ENCODE measurements at regions not wholly inside any gene's neighbourhood (a gene's known extent, or its start where the extent isn't known, plus 50 kb on each side); places are given as distances from the start of the nearest gene placed in this dataset.
"Not testable (repeated sequence)": the region's sequence is repeated elsewhere in the genome, so short reads cannot be mapped to it uniquely, and the experiment has no call there.

GRCh38 chr1:177877086-177877485, 92.8 kb downstream of the SEC16B start:
- WGBS, 2 donors: 83 to 87% methylated on average over 2 of the region's 2 CpGs
- H3K36me3 ChIP-seq (replicated peaks in 1 of 2; ENCODE audit: insufficient read depth in 1 of 2, low read depth in 2 of 2): no peaks in the 10 kb centered on the region
- TF ChIP-seq POLR2A (IDR thresholded peaks at IDR 0.05): no peak
- TF ChIP-seq, protein P1, sequence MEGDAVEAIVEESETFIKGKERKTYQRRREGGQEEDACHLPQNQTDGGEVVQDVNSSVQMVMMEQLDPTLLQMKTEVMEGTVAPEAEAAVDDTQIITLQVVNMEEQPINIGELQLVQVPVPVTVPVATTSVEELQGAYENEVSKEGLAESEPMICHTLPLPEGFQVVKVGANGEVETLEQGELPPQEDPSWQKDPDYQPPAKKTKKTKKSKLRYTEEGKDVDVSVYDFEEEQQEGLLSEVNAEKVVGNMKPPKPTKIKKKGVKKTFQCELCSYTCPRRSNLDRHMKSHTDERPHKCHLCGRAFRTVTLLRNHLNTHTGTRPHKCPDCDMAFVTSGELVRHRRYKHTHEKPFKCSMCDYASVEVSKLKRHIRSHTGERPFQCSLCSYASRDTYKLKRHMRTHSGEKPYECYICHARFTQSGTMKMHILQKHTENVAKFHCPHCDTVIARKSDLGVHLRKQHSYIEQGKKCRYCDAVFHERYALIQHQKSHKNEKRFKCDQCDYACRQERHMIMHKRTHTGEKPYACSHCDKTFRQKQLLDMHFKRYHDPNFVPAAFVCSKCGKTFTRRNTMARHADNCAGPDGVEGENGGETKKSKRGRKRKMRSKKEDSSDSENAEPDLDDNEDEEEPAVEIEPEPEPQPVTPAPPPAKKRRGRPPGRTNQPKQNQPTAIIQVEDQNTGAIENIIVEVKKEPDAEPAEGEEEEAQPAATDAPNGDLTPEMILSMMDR (IDR thresholded peaks at IDR 0.05): no peak
- H3K4me3 ChIP-seq: no peak overlapping the region
- no peaks in the 10 kb centered on the region for H3K9me3 ChIP-seq
- peaks cover 15% of the 10 kb centered on the region for H3K4me1 ChIP-seq
- intact Hi-C loops (cut with DNase I): no loop called here
- no peak overlapping the region for H3K27ac ChIP-seq
- no peaks in the 10 kb centered on the region for H3K27me3 ChIP-seq
- DNase-seq (no peak), ATAC-seq (no peak)

GRCh38 chr1:177873238-177873637, 96.6 kb downstream of the SEC16B start:
- Histone ChIP-seq H3K36me3 (replicated peaks in 1 of 2; ENCODE audit: insufficient read depth in 1 of 2, low read depth in 2 of 2) (no peaks in the 10 kb centered on the region), H3K27ac (no peak overlapping the region), H3K4me1 (peaks cover 19% of the 10 kb centered on the region), H3K9me3 (no peaks in the 10 kb centered on the region), H3K4me3 (no peak overlapping the region), H3K27me3 (no peaks in the 10 kb centered on the region)
- WGBS, 2 donors: 34 to 37% methylated on average over 5 of the region's 5 CpGs
- ATAC-seq (no peak), DNase-seq (no peak)
- intact Hi-C loops (cut with DNase I): no loop called here
- no peak for TF ChIP-seq POLR2A (IDR thresholded peaks at IDR 0.05)
- TF ChIP-seq, protein P1 (IDR thresholded peaks at IDR 0.05): no peak

DNA sequence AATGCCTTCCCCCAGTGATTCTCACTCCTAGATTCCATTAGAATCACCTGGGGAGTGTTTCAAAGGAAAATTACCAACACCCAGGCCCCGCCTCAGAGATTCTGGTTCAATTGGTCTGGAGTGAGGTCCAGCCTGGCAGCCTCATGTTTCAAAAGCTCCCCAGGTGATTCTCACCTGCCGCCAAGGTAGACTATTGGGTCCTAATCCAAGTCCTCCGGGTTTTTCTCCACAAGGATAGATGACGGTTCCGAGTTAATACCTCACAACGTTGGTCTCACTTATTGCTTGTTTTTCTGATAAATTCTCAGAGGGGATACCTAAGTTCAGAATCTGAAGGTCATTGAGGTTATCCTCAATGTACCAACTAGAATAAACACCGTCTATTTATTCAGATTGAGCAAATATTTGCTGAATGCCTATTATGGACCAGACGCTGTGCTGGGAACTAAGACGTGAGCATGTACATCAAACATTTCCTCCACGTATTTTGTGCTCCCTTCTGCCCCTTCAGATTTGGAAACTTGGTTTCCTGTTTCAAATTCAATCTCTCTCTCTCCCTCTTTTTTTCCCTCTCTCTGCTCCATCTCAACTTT, 97.5 kb downstream of the SEC16B start:
- peaks cover 19% of the 10 kb centered on the region for H3K4me1 ChIP-seq
- H3K36me3 ChIP-seq (replicated peaks in 1 of 2; ENCODE audit: insufficient read depth in 1 of 2, low read depth in 2 of 2): no peaks in the 10 kb centered on the region
- intact Hi-C loops (cut with DNase I): no loop called here
- peak in 2 of 4 donors; percentile 18 to 46 for DNase-seq
- no peak overlapping the region for H3K27ac ChIP-seq
- no peaks in the 10 kb centered on the region for H3K9me3 ChIP-seq
- no peak overlapping the region for H3K4me3 ChIP-seq
- 17 to 18% methylated on average over 10 of the region's 10 CpGs for WGBS, 2 donors
- TF ChIP-seq, protein P1 (IDR thresholded peaks at IDR 0.05): no peak
- no peak for TF ChIP-seq POLR2A (IDR thresholded peaks at IDR 0.05)
- no peaks in the 10 kb centered on the region for H3K27me3 ChIP-seq
- peak; percentile 38 for ATAC-seq

DNA sequence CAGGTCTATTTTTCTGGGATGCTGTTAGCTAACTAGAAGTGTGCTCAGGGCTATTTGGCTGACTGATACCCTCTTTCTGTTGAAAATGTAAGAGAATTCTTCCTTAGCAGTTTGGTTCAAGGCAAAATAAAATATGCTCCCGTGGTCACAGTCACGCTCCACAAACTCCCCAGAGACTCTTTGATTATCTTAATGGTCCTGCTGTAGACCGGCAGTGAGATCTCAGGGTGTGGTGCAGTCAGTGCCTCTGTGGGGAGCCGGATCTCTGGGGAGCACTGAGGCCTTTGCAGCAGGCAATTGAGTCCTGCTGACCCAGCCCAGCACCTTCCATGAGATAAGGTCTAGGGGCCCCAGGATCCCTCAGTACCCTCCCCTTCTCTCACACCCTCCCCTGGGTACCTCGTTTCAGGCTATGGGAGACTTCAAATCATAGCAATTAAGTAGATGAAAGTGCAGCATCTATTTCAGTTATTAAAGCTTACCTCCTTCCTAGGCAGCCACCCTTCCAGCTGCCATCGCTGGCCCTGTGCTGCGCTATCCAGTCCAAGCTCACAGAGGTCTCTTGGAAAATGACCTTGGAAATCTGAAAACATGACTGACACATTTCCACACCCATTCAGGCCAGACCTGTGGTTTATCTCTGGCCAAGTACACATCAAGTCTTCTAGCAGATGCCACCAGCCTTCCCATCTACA, 98.1 kb downstream of the SEC16B start:
- Histone ChIP-seq H3K27me3 (no peaks in the 10 kb centered on the region), H3K4me3 (no peak overlapping the region), H3K36me3 (replicated peaks in 1 of 2; ENCODE audit: insufficient read depth in 1 of 2, low read depth in 2 of 2) (no peaks in the 10 kb centered on the region), H3K27ac (no peak overlapping the region), H3K4me1 (peaks cover 19% of the 10 kb centered on the region), H3K9me3 (no peaks in the 10 kb centered on the region)
- no peak for ATAC-seq
- TF ChIP-seq POLR2A (IDR thresholded peaks at IDR 0.05): no peak
- TF ChIP-seq, protein P1 (IDR thresholded peaks at IDR 0.05): no peak
- DNase-seq: no peak
- WGBS, 2 donors: 61 to 62% methylated on average over 7 of the region's 7 CpGs
- intact Hi-C loops (cut with DNase I): no loop called here

DNA sequence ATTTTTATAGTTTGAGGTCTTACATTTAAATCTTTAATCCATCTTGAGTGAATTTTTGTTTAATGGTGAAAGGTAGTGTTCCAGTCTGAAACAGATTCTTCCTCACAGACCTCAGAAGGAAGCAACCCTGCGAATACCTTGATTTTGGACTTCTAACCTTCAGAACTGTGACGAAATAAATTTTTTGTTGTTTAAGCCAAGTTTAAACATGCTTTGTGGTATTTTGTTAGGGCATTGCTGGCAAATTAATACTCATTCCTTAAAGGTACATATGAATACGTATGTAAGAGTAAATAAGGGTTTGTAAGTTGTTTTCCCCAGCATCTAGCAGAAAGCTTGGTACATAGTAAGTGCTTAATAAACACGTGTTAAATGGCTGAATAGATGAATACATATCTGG, 100.3 kb downstream of the SEC16B start:
- intact Hi-C loops (cut with DNase I): no loop called here

DNA sequence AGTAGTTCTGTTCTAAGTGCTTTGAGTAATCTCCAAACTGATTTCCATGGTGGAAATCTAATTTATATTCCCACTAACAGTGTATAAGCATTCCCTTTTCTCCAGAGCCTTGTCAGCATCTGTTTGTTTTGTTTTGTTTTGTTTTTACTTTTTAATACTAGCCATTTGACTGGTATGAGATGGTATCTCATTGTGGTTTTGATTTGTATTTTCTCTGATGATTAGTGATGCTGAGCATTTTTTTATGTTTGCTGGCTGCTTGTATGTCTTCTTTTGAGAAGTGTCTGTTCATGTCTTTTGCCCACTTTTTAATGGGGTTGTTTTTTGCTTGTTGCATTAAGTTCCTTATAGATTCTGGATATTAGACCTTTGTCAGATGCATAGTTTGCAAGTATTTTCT, 100.8 kb downstream of the SEC16B start:
- H3K36me3 ChIP-seq (replicated peaks in 1 of 2; ENCODE audit: insufficient read depth in 1 of 2, low read depth in 2 of 2); DNase-seq; ATAC-seq; H3K27me3 ChIP-seq; H3K4me3 ChIP-seq; H3K27ac ChIP-seq; intact Hi-C loops (cut with DNase I); H3K9me3 ChIP-seq: not testable (repeated sequence)
- peaks cover 24% of the 10 kb centered on the region for H3K4me1 ChIP-seq

More for the DNA sequence above, 100.3 kb downstream of the SEC16B start:
- peaks cover 20% of the 10 kb centered on the region for H3K4me1 ChIP-seq
- H3K27me3 ChIP-seq: no peaks in the 10 kb centered on the region
- DNase-seq (no peak), ATAC-seq (no peak)
- 85 to 91% methylated on average over 4 of the region's 4 CpGs for WGBS, 2 donors
- no peak for TF ChIP-seq POLR2A (IDR thresholded peaks at IDR 0.05)
- TF ChIP-seq, protein P1 (IDR thresholded peaks at IDR 0.05): no peak
- no peak overlapping the region for H3K4me3 ChIP-seq
- no peaks in the 10 kb centered on the region for H3K9me3 ChIP-seq
- H3K36me3 ChIP-seq (replicated peaks in 1 of 2; ENCODE audit: insufficient read depth in 1 of 2, low read depth in 2 of 2): no peaks in the 10 kb centered on the region
- H3K27ac ChIP-seq: no peak overlapping the region
